ENCODE measurements at regions not wholly inside any gene's neighbourhood (a gene's known extent, or its start where the extent isn't known, plus 50 kb on each side); places are given as distances from the start of the nearest gene placed in this dataset.

DNA sequence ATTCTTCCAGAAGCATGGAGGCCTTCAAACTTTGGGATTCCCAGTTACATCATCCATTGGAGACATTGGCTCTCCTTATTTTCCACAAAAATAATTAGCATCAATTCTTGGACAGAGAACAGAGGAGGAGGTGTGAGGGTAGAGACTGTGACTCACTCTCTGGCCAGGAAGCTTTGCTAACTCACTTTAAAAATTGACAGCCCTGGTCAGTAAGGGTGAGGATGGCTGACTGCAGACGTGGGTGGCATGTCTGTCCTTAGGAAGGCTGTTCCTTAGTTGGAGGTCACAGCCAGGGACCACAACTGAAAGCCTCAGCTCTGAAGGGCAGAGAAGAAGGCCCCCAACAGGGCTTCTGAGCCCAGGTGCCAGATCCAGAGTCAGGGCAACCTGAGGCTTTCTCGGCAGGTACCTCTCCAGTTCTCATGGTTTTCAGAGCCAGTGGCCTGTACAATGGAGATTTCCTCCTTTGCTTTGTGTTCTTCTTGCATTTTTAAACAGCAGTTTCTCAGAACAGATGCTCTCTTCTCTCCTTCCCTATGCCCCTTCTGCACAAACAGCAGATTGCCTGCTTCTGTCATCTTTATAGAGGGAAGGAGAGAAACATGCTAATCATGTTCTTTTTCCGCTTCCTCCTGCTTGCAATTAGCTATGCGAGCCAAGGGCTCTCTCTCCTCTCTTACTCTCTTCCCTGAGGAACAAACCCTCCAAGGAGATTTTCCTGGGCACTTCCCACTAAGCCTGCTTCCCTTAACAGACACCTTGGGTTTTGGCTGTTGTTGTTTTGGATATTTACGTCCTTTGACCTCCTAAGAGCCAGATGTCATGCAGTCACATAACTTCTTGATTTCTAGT lies 92.5 kb upstream of the ZNF366 start:
- Histone ChIP-seq H3K36me3 (ENCODE audit: control insufficient read depth in 2 of 2, insufficient read depth in 1 of 2, low read length in 2 of 2) (no peaks in the 10 kb centered on the region), H3K27ac (ENCODE audit: extremely low read depth, low read depth, low read length) (no peak overlapping the region), H3K9me3 (ENCODE audit: control insufficient read depth, insufficient read depth, low read depth, low read length) (no peaks in the 10 kb centered on the region), H3K4me1 (ENCODE audit: control insufficient read depth, insufficient read depth, low read length) (no peaks in the 10 kb centered on the region), H3K4me3 (ENCODE audit: low read depth, low read length) (no peak overlapping the region)
- ChIA-PET POLR2A (no interaction called here), CTCF (interaction anchor here (1.0 kb wide), 1 partner anchor 92 kb away, joined by 3 read pairs; no protein-coding TSS in a partner anchor)
- TF ChIP-seq ZSCAN30 (tag by site-specific recombination; IDR thresholded peaks at IDR 0.05) (no peak), ZNF335 (tag by site-specific recombination; conservative IDR thresholded peaks at IDR 0.05) (no peak), MYNN (tag by site-specific recombination; IDR thresholded peaks at IDR 0.05; ENCODE audit: borderline replicate concordance) (no peak), ZNF701 (tag by site-specific recombination; IDR thresholded peaks at IDR 0.05) (no peak), ZNF664 (tag by site-specific recombination; IDR thresholded peaks at IDR 0.05) (no peak), SETDB1 (IDR thresholded peaks at IDR 0.05; ENCODE audit: insufficient read length, low read length) (no peak), ZNF114 (tag by site-specific recombination; IDR thresholded peaks at IDR 0.05) (no peak), ZNF112 (tag by site-specific recombination; IDR thresholded peaks at IDR 0.05) (no peak), ZNF354C (tag by site-specific recombination; IDR thresholded peaks at IDR 0.05; ENCODE audit: borderline replicate concordance, low read depth) (no peak), ZBTB17 (tag by site-specific recombination; IDR thresholded peaks at IDR 0.05) (no peak), ZNF639 (tag by site-specific recombination; IDR thresholded peaks at IDR 0.05) (no peak), EGR2 (tag by site-specific recombination; IDR thresholded peaks at IDR 0.05; ENCODE audit: low read depth) (no peak), ZNF571 (tag by site-specific recombination; IDR thresholded peaks at IDR 0.05) (no peak), ZNF19 (tag by site-specific recombination; IDR thresholded peaks at IDR 0.05; ENCODE audit: low read depth) (no peak), ZNF16 (tag by site-specific recombination; IDR thresholded peaks at IDR 0.05; ENCODE audit: low read depth) (no peak), SCRT1 (tag by site-specific recombination; IDR thresholded peaks at IDR 0.05; ENCODE audit: borderline replicate concordance) (no peak), ZBTB7A (tag by site-specific recombination; IDR thresholded peaks at IDR 0.05; ENCODE audit: low read depth) (no peak), ZNF747 (tag by site-specific recombination; IDR thresholded peaks at IDR 0.05) (no peak)
- TF ChIP-seq, protein P1, sequence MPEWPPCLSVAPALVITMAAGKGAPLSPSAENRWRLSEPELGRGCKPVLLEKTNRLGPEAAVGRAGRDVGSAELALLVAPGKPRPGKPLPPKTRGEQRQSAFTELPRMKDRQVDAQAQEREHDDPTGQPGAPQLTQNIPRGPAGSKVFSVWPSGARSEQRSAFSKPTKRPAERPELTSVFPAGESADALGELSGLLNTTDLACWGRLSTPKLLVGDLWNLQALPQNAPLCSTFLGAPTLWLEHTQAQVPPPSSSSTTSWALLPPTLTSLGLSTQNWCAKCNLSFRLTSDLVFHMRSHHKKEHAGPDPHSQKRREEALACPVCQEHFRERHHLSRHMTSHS (tag by site-specific recombination; IDR thresholded peaks at IDR 0.05): no peak

DNA sequence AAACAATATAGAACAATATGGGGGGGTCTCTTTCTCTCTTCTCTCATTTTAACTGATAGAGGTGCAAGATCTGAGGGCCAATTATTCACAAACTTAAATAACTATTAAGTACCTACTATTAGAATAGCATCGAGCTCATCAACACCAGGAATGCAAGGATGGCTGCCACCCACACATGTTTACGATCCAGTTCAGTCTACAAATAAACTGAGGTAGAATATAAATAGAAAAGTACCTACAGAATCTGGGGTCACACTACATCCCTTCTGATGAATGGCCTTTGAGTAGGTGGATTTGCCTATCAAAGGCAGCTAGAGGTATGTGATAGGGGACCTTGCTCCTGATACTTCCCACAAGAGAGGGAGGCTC lies 91.8 kb upstream of the ZNF366 start:
- H3K9me3 ChIP-seq (ENCODE audit: control insufficient read depth, insufficient read depth, low read depth, low read length): no peaks in the 10 kb centered on the region
- ChIA-PET CTCF (interaction anchor here (1.0 kb wide), 1 partner anchor 93 kb away, joined by 3 read pairs; no protein-coding TSS in a partner anchor), POLR2A (no interaction called here)
- H3K4me1 ChIP-seq (ENCODE audit: control insufficient read depth, insufficient read depth, low read length): no peaks in the 10 kb centered on the region
- no peaks in the 10 kb centered on the region for H3K36me3 ChIP-seq (ENCODE audit: control insufficient read depth in 2 of 2, insufficient read depth in 1 of 2, low read length in 2 of 2)
- no peak overlapping the region for H3K4me3 ChIP-seq (ENCODE audit: low read depth, low read length)
- no peak overlapping the region for H3K27ac ChIP-seq (ENCODE audit: extremely low read depth, low read depth, low read length)
- TF ChIP-seq GLI4 (tag by site-specific recombination; IDR thresholded peaks at IDR 0.05) (no peak), ZNF2 (tag by site-specific recombination; IDR thresholded peaks at IDR 0.05) (no peak), OVOL3 (tag by site-specific recombination; IDR thresholded peaks at IDR 0.05) (no peak), ZFP37 (tag by site-specific recombination; IDR thresholded peaks at IDR 0.05) (no peak), ZNF394 (tag by site-specific recombination; IDR thresholded peaks at IDR 0.05; ENCODE audit: borderline replicate concordance) (no peak), KLF1 (tag by site-specific recombination; IDR thresholded peaks at IDR 0.05) (no peak), PRDM1 (tag by site-specific recombination; IDR thresholded peaks at IDR 0.05) (no peak), ZNF148 (tag by site-specific recombination; IDR thresholded peaks at IDR 0.05; ENCODE audit: borderline replicate concordance) (no peak)
- TF ChIP-seq, protein P2, sequence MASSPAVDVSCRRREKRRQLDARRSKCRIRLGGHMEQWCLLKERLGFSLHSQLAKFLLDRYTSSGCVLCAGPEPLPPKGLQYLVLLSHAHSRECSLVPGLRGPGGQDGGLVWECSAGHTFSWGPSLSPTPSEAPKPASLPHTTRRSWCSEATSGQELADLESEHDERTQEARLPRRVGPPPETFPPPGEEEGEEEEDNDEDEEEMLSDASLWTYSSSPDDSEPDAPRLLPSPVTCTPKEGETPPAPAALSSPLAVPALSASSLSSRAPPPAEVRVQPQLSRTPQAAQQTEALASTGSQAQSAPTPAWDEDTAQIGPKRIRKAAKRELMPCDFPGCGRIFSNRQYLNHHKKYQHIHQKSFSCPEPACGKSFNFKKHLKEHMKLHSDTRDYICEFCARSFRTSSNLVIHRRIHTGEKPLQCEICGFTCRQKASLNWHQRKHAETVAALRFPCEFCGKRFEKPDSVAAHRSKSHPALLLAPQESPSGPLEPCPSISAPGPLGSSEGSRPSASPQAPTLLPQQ (tag by site-specific recombination; IDR thresholded peaks at IDR 0.05): no peak
- TF ChIP-seq, protein P3, sequence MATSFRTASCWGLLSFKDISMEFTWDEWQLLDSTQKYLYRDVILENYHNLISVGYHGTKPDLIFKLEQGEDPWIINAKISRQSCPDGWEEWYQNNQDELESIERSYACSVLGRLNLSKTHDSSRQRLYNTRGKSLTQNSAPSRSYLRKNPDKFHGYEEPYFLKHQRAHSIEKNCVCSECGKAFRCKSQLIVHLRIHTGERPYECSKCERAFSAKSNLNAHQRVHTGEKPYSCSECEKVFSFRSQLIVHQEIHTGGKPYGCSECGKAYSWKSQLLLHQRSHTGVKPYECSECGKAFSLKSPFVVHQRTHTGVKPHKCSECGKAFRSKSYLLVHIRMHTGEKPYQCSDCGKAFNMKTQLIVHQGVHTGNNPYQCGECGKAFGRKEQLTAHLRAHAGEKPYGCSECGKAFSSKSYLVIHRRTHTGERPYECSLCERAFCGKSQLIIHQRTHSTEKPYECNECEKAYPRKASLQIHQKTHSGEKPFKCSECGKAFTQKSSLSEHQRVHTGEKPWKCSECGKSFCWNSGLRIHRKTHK (tag by site-specific recombination; IDR thresholded peaks at IDR 0.05): no peak

Data from HEK293 (cell line).